ENCODE measurements at regions not wholly inside any gene's neighbourhood (a gene's known extent, or its start where the extent isn't known, plus 50 kb on each side); places are given as distances from the start of the nearest gene placed in this dataset.

DNA sequence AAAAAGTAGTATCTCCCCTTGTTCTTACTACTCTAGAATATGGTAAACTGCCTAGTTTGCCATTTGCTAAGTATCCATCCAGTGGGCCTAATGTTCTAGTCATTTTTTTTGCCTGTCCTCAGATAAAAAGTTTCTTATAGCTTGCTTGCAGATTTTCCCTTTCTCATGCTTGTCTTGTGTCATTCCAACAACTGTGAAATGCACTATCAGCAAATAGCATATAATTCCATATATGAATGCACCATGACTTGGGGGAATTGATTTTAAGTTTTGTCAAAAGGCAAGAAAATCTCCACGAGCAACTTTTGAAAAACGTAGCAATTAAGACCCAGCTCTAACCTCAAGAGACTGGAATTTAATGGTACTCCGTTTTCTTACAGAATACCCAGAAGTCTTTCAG is 286.2 kb upstream of the GPR149 start:
- Histone ChIP-seq H3K9ac (ENCODE audit: low read length) (no peak overlapping the region), H3K27me3 (ENCODE audit: control insufficient read depth, insufficient read depth, low read length) (no peaks in the 10 kb centered on the region), H3K9me3 (ENCODE audit: control insufficient read depth, low read depth, low read length) (no peaks in the 10 kb centered on the region), H3K27ac (ENCODE audit: low read length) (no peak overlapping the region), H3K4me3 (ENCODE audit: low read length) (no peak overlapping the region), H3K36me3 (ENCODE audit: control insufficient read depth, low read depth, low read length) (no peaks in the 10 kb centered on the region), H3K4me1 (ENCODE audit: control insufficient read depth, low read depth, low read length) (no peaks in the 10 kb centered on the region)

- Histone ChIP-seq H3K27ac (ENCODE audit: low read length) (no peak overlapping the region), H3K27me3 (ENCODE audit: control insufficient read depth, insufficient read depth, low read length) (no peaks in the 10 kb centered on the region), H3K4me3 (ENCODE audit: low read length) (no peak overlapping the region), H3K9ac (ENCODE audit: low read length) (no peak overlapping the region), H3K36me3 (ENCODE audit: control insufficient read depth, low read depth, low read length) (no peaks in the 10 kb centered on the region), H3K9me3 (ENCODE audit: control insufficient read depth, low read depth, low read length) (no peaks in the 10 kb centered on the region), H3K4me1 (ENCODE audit: control insufficient read depth, low read depth, low read length) (no peaks in the 10 kb centered on the region)
Observed at GRCh38 chr3:154708554-154708953, 278.6 kb upstream of the GPR149 start.

- no peak overlapping the region for H3K9ac ChIP-seq (ENCODE audit: low read length)
- H3K4me3 ChIP-seq (ENCODE audit: low read length), result no peak overlapping the region
- H3K4me1 ChIP-seq (ENCODE audit: control insufficient read depth, low read depth, low read length), result no peaks in the 10 kb centered on the region
- H3K27ac ChIP-seq (ENCODE audit: low read length), result no peak overlapping the region
- no peaks in the 10 kb centered on the region for H3K9me3 ChIP-seq (ENCODE audit: control insufficient read depth, low read depth, low read length)
- no peaks in the 10 kb centered on the region for H3K27me3 ChIP-seq (ENCODE audit: control insufficient read depth, insufficient read depth, low read length)
- H3K36me3 ChIP-seq (ENCODE audit: control insufficient read depth, low read depth, low read length), result no peaks in the 10 kb centered on the region
Observed at GRCh38 chr3:154701055-154701454, 271.1 kb upstream of the GPR149 start.

GRCh38 chr3:154690413-154690812 is 260.4 kb upstream of the GPR149 start:
- Histone ChIP-seq H3K4me3 (ENCODE audit: low read length) (no peak overlapping the region), H3K27ac (ENCODE audit: low read length) (no peak overlapping the region), H3K4me1 (ENCODE audit: control insufficient read depth, low read depth, low read length) (no peaks in the 10 kb centered on the region)

DNA sequence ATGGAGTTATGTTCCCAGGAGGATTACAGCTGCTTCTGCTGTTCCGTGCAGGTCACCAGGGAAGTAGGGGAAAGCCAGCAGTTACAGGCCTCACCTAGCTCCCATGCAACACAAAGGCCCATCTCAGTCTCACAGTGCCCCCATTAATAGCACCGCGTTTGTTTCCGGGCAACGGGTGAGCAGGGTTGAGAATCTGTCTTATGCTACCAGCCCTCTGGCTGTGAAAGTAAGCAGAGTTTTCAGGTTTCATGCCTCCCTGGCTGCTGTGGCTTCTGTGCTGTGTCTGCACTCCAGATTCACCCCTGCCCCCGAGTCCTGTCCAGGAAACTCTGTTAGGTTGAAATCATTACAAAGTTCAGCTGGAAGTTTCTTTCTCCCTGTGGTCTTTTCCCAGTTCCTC is 254.4 kb upstream of the GPR149 start:
- Histone ChIP-seq H3K4me3 (ENCODE audit: low read length) (no peak overlapping the region), H3K27me3 (ENCODE audit: control insufficient read depth, insufficient read depth, low read length) (no peaks in the 10 kb centered on the region), H3K36me3 (ENCODE audit: control insufficient read depth, low read depth, low read length) (no peaks in the 10 kb centered on the region), H3K9me3 (ENCODE audit: control insufficient read depth, low read depth, low read length) (no peaks in the 10 kb centered on the region), H3K4me1 (ENCODE audit: control insufficient read depth, low read depth, low read length) (no peaks in the 10 kb centered on the region), H3K9ac (ENCODE audit: low read length) (no peak overlapping the region), H3K27ac (ENCODE audit: low read length) (no peak overlapping the region)

More at GRCh38 chr3:154690413-154690812, 260.4 kb upstream of the GPR149 start:
- Histone ChIP-seq H3K27me3 (ENCODE audit: control insufficient read depth, insufficient read depth, low read length) (no peaks in the 10 kb centered on the region), H3K9ac (ENCODE audit: low read length) (no peak overlapping the region), H3K36me3 (ENCODE audit: control insufficient read depth, low read depth, low read length) (no peaks in the 10 kb centered on the region), H3K9me3 (ENCODE audit: control insufficient read depth, low read depth, low read length) (no peaks in the 10 kb centered on the region)

DNA sequence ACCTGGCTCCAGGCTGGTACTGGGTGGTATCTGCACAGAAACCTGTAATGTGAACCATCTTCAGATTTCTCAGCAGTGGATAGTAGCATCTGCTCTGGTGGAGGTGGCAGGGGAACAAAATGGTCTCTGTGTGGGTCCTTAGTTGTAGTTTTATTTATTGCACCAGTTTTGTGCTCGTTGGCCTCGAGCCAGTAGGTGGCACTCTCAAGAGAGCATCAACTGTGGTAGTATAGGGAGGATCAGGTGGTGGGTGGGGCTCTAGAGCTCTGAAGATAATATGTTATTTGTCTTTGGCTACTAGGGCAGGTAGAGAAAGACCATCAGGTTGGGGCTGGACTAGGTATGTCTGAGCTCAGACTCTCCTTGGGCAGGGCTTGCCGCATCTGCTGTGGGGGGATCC is 254.0 kb upstream of the GPR149 start:
- Histone ChIP-seq H3K4me1 (ENCODE audit: control insufficient read depth, low read depth, low read length) (no peaks in the 10 kb centered on the region), H3K36me3 (ENCODE audit: control insufficient read depth, low read depth, low read length) (no peaks in the 10 kb centered on the region), H3K9me3 (ENCODE audit: control insufficient read depth, low read depth, low read length) (no peaks in the 10 kb centered on the region), H3K27me3 (ENCODE audit: control insufficient read depth, insufficient read depth, low read length) (no peaks in the 10 kb centered on the region), H3K27ac (ENCODE audit: low read length) (no peak overlapping the region), H3K4me3 (ENCODE audit: low read length) (no peak overlapping the region), H3K9ac (ENCODE audit: low read length) (no peak overlapping the region)

DNA sequence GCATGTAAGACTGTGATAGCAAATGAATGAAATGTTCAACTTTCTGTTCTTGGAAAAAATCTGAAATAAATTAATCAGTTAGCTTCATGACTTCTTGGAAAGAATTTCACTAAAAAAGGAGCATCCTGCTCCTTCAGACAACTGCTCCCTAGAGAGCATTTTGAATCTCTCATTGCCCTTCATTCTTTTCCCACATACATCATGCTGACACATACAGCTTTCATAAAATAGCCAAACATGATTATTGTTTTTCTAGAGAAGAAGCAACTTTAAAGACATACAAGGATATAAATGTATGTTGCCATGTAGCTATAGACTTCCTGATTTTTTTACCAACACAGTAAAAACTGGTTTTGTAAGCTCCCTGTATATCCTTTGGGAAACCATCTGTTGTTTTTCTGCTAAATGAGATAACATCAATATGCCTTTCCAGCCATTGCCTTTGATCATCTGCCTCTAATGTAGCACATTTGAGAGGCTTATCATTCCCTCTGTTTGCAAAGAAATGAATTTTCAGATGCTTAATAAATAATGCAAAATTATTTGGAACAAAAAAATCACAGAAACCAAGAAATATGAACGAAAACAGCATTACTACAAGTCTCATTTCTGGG is 248.2 kb upstream of the GPR149 start:
- Histone ChIP-seq H3K4me3 (ENCODE audit: low read length) (no peak overlapping the region), H3K9me3 (ENCODE audit: control insufficient read depth, low read depth, low read length) (no peaks in the 10 kb centered on the region), H3K9ac (ENCODE audit: low read length) (no peak overlapping the region), H3K4me1 (ENCODE audit: control insufficient read depth, low read depth, low read length) (no peaks in the 10 kb centered on the region), H3K27me3 (ENCODE audit: control insufficient read depth, insufficient read depth, low read length) (no peaks in the 10 kb centered on the region), H3K27ac (ENCODE audit: low read length) (no peak overlapping the region), H3K36me3 (ENCODE audit: control insufficient read depth, low read depth, low read length) (no peaks in the 10 kb centered on the region)

DNA sequence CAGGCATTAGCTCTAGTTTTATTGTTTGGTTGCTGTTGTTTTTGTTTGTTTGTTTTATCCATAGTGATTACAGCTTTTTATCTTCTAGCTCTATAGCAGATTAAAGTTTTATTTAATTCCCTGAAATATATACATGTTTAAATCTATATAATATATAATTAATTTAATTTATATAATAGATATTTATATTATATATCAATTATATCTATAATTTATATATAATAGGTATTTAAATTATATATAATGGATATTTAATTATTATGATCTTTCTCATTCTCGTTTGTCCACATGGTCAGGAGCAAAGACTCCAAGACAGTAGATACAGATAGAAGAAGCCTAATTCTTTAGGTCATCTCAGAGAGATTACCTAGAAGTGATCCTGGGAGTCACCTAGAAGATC is 238.8 kb upstream of the GPR149 start:
- no peaks in the 10 kb centered on the region for H3K27me3 ChIP-seq (ENCODE audit: control insufficient read depth, insufficient read depth, low read length)
- no peak overlapping the region for H3K4me3 ChIP-seq (ENCODE audit: low read length)
- H3K36me3 ChIP-seq (ENCODE audit: control insufficient read depth, low read depth, low read length), result no peaks in the 10 kb centered on the region
- no peak overlapping the region for H3K27ac ChIP-seq (ENCODE audit: low read length)
- peaks cover 5% of the 10 kb centered on the region for H3K4me1 ChIP-seq (ENCODE audit: control insufficient read depth, low read depth, low read length)
- H3K9ac ChIP-seq (ENCODE audit: low read length), result no peak overlapping the region
- no peaks in the 10 kb centered on the region for H3K9me3 ChIP-seq (ENCODE audit: control insufficient read depth, low read depth, low read length)

DNA sequence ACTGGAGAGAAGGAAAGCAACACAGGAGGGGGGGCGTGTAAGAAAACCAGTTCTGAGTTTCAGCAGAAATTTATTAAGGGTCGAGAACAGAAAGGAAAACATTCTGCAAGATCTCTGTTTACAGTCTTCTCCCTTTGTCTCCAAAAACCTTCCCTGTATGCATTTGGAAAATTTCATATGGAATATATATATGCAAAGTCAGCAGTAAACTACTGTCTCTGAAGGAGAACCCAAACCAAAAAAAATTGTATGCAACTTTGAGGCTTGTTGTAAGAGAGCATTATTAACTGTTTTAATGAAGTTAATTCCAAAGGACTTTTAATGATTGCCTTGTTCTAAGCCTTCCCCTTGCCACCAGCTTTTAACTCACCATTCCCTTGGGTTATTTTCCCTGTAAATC is 238.2 kb upstream of the GPR149 start:
- no peaks in the 10 kb centered on the region for H3K27me3 ChIP-seq (ENCODE audit: control insufficient read depth, insufficient read depth, low read length)
- no peak overlapping the region for H3K27ac ChIP-seq (ENCODE audit: low read length)
- no peak overlapping the region for H3K9ac ChIP-seq (ENCODE audit: low read length)
- no peaks in the 10 kb centered on the region for H3K9me3 ChIP-seq (ENCODE audit: control insufficient read depth, low read depth, low read length)
- H3K4me1 ChIP-seq (ENCODE audit: control insufficient read depth, low read depth, low read length), result peaks cover 5% of the 10 kb centered on the region
- H3K4me3 ChIP-seq (ENCODE audit: low read length), result no peak overlapping the region
- no peaks in the 10 kb centered on the region for H3K36me3 ChIP-seq (ENCODE audit: control insufficient read depth, low read depth, low read length)

DNA sequence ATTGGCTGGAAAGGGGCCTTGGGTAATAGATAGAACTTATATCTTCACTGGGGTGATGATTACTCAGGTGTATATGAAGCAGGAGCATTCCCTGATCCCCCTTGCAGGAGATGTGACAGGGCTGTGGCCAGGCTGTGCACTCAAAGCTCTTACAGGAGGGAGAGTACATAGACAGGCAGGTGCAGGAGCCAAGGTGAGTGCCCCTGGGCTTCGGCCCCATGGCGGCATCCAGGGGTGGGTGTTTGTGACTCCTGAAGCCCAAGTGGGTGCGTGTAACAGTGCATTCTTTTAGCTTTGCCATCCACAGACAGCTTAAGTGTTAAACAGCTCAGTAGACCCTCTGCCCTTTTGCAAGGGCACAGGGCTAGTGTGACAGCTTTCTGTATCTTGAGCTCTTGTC is 236.6 kb upstream of the GPR149 start:
- H3K36me3 ChIP-seq (ENCODE audit: control insufficient read depth, low read depth, low read length), result no peaks in the 10 kb centered on the region
- H3K4me1 ChIP-seq (ENCODE audit: control insufficient read depth, low read depth, low read length), result peaks cover 5% of the 10 kb centered on the region
- no peaks in the 10 kb centered on the region for H3K27me3 ChIP-seq (ENCODE audit: control insufficient read depth, insufficient read depth, low read length)
- H3K9me3 ChIP-seq (ENCODE audit: control insufficient read depth, low read depth, low read length), result no peaks in the 10 kb centered on the region
- no peak overlapping the region for H3K9ac ChIP-seq (ENCODE audit: low read length)
- no peak overlapping the region for H3K4me3 ChIP-seq (ENCODE audit: low read length)
- H3K27ac ChIP-seq (ENCODE audit: low read length), result no peak overlapping the region

GRCh38 chr3:154664714-154665113 is 234.7 kb upstream of the GPR149 start:
- H3K4me3 ChIP-seq (ENCODE audit: low read length), result no peak overlapping the region
- H3K36me3 ChIP-seq (ENCODE audit: control insufficient read depth, low read depth, low read length), result no peaks in the 10 kb centered on the region
- H3K9me3 ChIP-seq (ENCODE audit: control insufficient read depth, low read depth, low read length), result no peaks in the 10 kb centered on the region
- H3K27me3 ChIP-seq (ENCODE audit: control insufficient read depth, insufficient read depth, low read length), result no peaks in the 10 kb centered on the region
- no peak overlapping the region for H3K9ac ChIP-seq (ENCODE audit: low read length)
- H3K27ac ChIP-seq (ENCODE audit: low read length), result no peak overlapping the region
- peaks cover 5% of the 10 kb centered on the region for H3K4me1 ChIP-seq (ENCODE audit: control insufficient read depth, low read depth, low read length)

DNA sequence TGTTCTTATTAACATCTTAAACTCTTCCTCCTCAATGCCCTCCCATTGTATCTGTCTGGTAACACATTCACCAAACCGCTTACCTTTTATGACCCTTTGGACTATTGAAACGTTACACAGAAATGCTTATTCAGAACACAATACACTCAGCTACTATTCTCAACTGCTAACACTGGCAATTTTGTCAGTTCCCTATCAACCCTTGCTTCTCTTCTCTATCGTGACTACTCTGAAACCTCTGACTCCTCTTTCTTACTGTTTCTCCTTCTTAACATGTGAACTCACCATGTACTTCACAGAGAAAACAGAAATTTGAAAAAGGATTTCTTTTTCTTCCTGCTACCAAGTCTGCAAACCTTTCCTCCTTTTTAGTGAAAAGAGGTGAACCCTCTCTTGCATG is 232.9 kb upstream of the GPR149 start:
- no peak overlapping the region for H3K9ac ChIP-seq (ENCODE audit: low read length)
- H3K27me3 ChIP-seq (ENCODE audit: control insufficient read depth, insufficient read depth, low read length), result no peaks in the 10 kb centered on the region
- no peaks in the 10 kb centered on the region for H3K4me1 ChIP-seq (ENCODE audit: control insufficient read depth, low read depth, low read length)
- no peaks in the 10 kb centered on the region for H3K9me3 ChIP-seq (ENCODE audit: control insufficient read depth, low read depth, low read length)
- no peak overlapping the region for H3K27ac ChIP-seq (ENCODE audit: low read length)
- H3K4me3 ChIP-seq (ENCODE audit: low read length), result no peak overlapping the region
- H3K36me3 ChIP-seq (ENCODE audit: control insufficient read depth, low read depth, low read length), result no peaks in the 10 kb centered on the region

All from iPS-18a (cell line).